Rectal smooth muscle tissue (tissue), 1 donor: ENCODE measurements at regions not wholly inside any gene's neighbourhood (a gene's known extent, or its start where the extent isn't known, plus 50 kb on each side); places are given as distances from the start of the nearest gene placed in this dataset.

Source experiments
- H3K27ac ChIP-seq: one replicate; pipeline ENCODE4 v1.7.0; 2013; ENCODE audit warnings: low read depth, low read length, inconsistent platforms
- H3K27me3 ChIP-seq: one replicate; pipeline ENCODE4 v1.7.0; 2013; ENCODE audit warnings: low read length; ENCODE audit not compliant: control insufficient read depth, insufficient read depth
- H3K36me3 ChIP-seq: one replicate; pipeline ENCODE4 v1.7.0; 2013; ENCODE audit warnings: low read length; ENCODE audit not compliant: control insufficient read depth, insufficient read depth
- H3K4me1 ChIP-seq: one replicate; pipeline ENCODE4 v1.7.0; 2013; ENCODE audit warnings: low read length; ENCODE audit not compliant: control insufficient read depth, insufficient read depth
- H3K4me3 ChIP-seq: one replicate; pipeline ENCODE4 v1.7.0; 2013; ENCODE audit warnings: low read length
- H3K9ac ChIP-seq: one replicate; pipeline ENCODE4 v1.7.0; 2013; ENCODE audit warnings: low read length

DNA sequence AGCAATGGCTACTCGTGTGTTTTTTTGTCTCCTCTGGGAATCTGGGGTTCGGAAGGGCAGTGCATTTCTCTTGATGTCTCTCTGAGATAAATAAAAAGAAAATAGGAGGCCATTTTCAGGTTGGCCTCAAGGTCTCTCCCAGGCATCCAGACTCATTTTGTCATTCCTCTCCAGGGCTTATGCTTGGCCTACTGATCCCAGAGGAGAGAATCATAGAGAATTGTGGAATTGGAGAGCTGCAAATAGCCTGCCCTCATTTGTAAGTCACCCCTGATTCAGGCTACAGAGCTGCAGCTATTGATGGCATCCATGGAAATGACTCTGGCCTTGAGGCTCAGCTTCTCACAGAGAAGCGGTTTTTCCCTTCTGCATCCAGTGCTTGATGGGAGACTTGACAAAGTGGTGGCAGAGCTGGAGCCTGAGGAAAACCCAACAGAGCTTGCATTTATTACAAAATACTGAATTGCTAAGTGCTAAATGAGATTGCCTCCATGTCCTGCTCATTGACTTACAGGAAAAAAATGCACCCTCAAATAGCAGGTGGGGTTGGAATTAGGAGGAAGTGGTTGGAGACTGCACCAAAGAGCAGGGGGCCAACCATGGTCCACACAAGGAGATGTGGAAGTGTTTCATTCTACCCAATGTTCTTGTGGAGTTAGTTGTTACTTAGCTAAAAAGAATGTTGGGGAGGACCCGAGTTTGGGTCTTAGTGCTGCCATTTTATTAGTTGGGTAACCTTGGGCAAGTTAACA, 140.4 kb downstream of the S1PR1 start:
- no peak overlapping the region for H3K9ac ChIP-seq
- no peaks in the 10 kb centered on the region for H3K4me1 ChIP-seq
- H3K36me3 ChIP-seq = no peaks in the 10 kb centered on the region
- H3K4me3 ChIP-seq = no peak overlapping the region
- H3K27ac ChIP-seq = no peak overlapping the region
- H3K27me3 ChIP-seq = no peaks in the 10 kb centered on the region

DNA sequence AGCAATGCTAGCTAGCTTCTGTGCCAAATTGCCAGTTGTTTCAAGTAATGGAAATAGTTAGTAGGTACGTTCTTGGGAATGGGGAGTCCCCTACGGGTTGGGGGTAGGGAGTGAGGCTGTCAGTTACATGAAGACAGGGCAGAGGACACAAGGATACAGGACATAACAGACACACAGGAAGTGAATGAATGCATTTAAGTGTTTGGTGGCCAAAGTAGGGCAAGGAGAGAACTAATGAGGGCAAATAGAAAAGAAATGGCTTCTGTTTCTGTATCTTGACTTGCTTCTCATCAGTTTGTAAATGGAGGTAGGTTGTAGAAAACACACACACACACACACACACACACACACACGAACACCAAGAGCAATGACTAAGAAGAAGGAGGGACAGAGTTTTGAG, 142.2 kb downstream of the S1PR1 start:
- Histone ChIP-seq H3K36me3 (no peaks in the 10 kb centered on the region), H3K4me1 (no peaks in the 10 kb centered on the region), H3K27me3 (no peaks in the 10 kb centered on the region), H3K27ac (no peak overlapping the region), H3K9ac (no peak overlapping the region), H3K4me3 (no peak overlapping the region)

DNA sequence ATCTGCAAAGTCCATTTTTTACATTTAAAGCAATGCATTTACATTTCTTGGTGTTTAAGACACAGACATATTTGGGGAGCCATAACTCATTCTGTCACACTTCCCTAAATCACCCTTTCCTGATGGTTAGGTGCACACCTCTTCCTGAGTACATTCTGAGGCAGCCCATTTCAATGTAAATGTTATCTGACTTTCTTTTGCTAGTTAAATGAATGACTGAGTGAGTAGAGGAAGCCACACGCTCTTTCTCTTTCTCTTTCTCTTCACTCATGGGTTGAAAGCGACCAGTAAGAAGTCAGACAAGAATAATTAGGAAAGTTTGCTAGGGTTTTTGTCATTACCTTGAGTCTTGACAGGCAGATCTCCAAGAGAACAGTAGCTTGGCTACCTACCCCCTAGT, 143.1 kb downstream of the S1PR1 start:
- Histone ChIP-seq H3K36me3 (no peaks in the 10 kb centered on the region), H3K4me1 (no peaks in the 10 kb centered on the region), H3K4me3 (no peak overlapping the region), H3K27me3 (no peaks in the 10 kb centered on the region), H3K9ac (no peak overlapping the region), H3K27ac (no peak overlapping the region)

DNA sequence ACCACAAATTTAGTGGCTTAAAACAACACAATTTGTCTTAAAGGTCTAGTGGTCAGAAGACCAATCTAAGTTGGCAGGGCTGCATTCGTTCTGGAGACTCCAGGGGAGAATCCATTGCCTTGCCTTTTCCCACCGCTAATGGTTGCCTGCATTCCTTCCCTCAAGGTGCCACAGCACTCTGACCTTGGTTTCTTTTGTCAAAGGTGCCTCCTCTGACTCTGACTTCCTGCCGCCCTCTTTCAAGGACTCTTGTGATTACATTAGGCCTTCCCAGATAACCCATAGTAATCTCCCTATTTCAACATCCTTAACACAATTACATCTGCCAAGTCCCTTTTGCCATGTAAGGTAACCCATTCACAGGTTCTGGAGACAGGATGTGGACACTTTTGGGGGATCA, 145.3 kb downstream of the S1PR1 start:
- Histone ChIP-seq H3K27ac (no peak overlapping the region), H3K27me3 (no peaks in the 10 kb centered on the region), H3K36me3 (no peaks in the 10 kb centered on the region), H3K4me3 (no peak overlapping the region), H3K9ac (no peak overlapping the region), H3K4me1 (no peaks in the 10 kb centered on the region)

DNA sequence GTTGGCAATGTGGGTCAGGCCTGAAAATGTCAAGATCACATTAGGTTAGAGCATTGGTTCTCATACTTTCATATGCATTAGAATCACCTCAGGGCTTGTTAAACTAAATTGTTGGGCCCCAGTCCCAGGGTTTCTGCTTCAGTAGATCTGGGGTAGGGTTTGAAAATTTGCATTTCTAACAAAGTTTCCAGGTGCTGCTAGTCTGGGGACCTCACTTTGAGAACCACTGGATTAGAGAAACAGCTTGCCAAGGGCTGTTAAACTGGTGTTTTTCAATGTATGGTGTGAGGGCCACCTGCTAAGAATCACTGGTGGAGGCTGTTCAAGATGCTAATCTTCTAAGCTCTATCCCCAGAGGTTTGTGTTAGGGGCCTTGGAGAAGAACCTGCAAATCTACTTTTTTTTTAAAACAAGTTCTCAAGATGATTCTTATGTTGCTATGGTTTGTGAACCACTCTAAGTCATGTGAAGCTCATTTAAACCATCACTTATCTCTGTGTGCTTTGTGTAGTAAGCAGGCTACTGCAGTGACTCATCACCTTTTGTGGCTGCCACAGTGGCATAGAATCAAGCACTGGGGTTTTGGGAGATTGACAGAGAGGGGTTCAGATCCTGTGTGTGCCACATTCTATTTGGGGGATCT, 152.2 kb downstream of the S1PR1 start:
- Histone ChIP-seq H3K27ac (no peak overlapping the region), H3K4me3 (no peak overlapping the region), H3K36me3 (no peaks in the 10 kb centered on the region), H3K27me3 (no peaks in the 10 kb centered on the region), H3K4me1 (no peaks in the 10 kb centered on the region), H3K9ac (no peak overlapping the region)

DNA sequence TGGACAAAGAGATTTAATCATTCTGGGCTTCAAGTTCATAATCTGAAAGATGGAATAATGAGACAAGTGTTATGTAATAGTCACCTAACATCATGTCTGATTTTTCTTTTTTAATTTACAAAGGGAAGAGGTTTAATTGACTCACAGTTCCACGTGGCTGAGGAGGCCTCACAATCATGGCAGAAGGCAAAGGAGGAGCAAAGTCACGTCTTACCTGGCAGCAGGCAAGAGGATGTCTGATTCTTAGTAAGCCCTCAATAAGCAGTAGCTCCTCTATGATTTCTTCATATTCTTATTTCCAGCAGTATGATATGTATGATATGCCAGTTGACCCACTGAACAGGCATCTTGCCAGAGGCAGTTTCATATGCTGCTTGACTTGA, 152.7 kb downstream of the S1PR1 start:
- Histone ChIP-seq H3K27ac (no peak overlapping the region), H3K4me3 (no peak overlapping the region), H3K4me1 (no peaks in the 10 kb centered on the region), H3K9ac (no peak overlapping the region), H3K27me3 (no peaks in the 10 kb centered on the region), H3K36me3 (no peaks in the 10 kb centered on the region)

DNA sequence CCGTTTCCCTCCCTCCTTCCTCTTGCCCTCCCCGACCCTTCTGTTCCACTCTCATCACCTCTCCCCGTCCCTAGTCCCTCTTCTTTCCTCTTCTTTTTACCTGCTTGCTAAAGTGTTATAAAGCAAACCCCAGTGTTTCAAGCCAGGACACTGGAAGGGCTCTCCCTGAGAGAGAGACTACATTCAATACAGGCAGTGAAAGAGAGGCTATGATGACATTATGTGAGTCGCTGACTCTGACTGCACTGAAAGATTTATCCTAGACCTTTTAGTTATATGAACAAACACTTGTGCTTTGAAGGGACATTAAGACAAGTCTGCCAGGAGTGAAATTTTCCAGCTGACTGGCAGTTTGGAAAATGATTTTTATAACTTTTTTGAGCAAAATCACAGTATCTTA, 155.7 kb downstream of the S1PR1 start:
- H3K9ac ChIP-seq = no peak overlapping the region
- H3K4me3 ChIP-seq = no peak overlapping the region
- H3K36me3 ChIP-seq = no peaks in the 10 kb centered on the region
- H3K27ac ChIP-seq = no peak overlapping the region
- no peaks in the 10 kb centered on the region for H3K4me1 ChIP-seq
- H3K27me3 ChIP-seq = no peaks in the 10 kb centered on the region

DNA sequence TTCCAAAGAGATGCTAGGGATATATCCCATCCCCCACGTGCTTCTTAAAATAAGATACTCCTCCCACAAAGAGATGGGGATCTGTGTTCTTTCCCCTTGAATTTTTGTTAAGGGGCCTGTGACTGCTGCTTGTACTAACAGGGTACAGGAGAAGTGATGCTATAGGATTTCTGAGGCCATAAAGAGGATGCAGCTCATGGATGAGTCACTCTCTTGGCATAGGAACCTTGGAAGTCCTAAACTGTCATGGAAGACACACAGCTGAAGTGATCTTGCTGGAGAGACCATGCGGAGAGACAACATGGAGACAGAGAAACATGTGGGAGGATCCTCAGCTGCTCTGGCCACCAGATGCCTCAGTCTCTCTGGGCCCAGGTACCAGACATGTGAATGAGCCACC, 157.2 kb downstream of the S1PR1 start:
- H3K36me3 ChIP-seq = no peaks in the 10 kb centered on the region

DNA sequence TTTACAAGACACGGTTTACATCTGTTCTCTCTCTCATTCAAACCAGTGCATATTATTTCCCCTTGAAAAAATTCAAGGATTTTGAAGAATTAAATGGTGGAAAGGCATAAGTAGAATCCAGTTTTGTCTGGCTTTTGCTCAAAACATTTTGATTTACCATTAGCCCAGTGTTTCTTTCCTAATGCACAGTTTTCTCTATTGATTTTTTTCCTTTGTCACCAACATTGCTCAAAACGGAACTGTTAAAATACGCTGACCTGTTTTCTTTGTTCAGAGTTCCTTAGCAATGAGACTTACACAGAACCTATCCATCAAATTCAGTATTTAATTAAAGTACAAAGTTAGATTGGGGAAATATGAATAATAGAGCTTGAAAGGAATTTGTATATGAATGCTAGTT, 162.4 kb downstream of the S1PR1 start:
- Histone ChIP-seq H3K4me1 (no peaks in the 10 kb centered on the region), H3K4me3 (no peak overlapping the region)

More for the DNA sequence above, 157.2 kb downstream of the S1PR1 start:
- no peaks in the 10 kb centered on the region for H3K4me1 ChIP-seq
- no peak overlapping the region for H3K27ac ChIP-seq
- no peak overlapping the region for H3K4me3 ChIP-seq
- no peaks in the 10 kb centered on the region for H3K27me3 ChIP-seq
- no peak overlapping the region for H3K9ac ChIP-seq

DNA sequence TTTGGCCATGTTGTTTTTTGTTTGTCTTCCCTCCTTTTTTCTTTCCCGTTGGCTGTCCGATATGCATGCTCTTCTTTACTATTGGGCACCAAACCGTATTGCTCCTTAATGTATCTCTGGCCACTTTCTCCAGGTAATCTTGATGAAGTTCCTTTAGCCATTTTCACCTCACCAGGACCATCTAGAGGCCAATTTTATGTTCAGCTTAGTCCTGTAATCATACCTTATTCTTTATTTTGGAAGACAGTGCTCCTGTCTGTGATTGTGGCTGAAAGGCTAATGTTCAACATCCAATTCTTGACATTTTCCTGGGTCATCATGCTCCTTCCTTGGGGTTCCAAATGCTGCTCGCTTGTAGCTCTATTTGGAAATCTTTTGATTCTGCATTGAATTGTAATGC, 169.5 kb downstream of the S1PR1 start:
- Histone ChIP-seq H3K9ac (no peak overlapping the region), H3K27ac (no peak overlapping the region), H3K27me3 (no peaks in the 10 kb centered on the region), H3K36me3 (no peaks in the 10 kb centered on the region), H3K4me3 (no peak overlapping the region), H3K4me1 (no peaks in the 10 kb centered on the region)

More for the DNA sequence above, 162.4 kb downstream of the S1PR1 start:
- Histone ChIP-seq H3K27ac (no peak overlapping the region), H3K9ac (no peak overlapping the region), H3K27me3 (no peaks in the 10 kb centered on the region), H3K36me3 (no peaks in the 10 kb centered on the region)

DNA sequence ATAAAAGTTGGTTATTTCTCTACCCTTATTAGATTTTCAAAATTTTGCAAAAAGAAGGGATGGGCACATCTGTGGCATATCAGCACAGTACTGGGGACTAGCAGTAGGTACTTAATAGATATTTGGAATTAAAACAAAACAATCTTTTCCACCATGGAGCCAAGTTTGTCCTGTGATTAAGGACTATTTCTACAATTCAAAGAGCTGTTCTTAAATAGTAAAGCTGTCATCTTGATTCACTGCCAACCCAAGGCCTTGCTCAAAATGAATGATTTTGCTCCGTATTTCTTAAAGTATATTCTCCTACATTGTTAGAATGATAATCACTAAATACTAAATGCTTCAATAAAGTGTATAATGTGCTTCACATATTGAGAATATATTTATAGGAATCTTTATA, 169.9 kb downstream of the S1PR1 start:
- H3K36me3 ChIP-seq = no peaks in the 10 kb centered on the region
- no peak overlapping the region for H3K27ac ChIP-seq
- no peak overlapping the region for H3K4me3 ChIP-seq
- no peaks in the 10 kb centered on the region for H3K27me3 ChIP-seq
- no peaks in the 10 kb centered on the region for H3K4me1 ChIP-seq
- no peak overlapping the region for H3K9ac ChIP-seq

DNA sequence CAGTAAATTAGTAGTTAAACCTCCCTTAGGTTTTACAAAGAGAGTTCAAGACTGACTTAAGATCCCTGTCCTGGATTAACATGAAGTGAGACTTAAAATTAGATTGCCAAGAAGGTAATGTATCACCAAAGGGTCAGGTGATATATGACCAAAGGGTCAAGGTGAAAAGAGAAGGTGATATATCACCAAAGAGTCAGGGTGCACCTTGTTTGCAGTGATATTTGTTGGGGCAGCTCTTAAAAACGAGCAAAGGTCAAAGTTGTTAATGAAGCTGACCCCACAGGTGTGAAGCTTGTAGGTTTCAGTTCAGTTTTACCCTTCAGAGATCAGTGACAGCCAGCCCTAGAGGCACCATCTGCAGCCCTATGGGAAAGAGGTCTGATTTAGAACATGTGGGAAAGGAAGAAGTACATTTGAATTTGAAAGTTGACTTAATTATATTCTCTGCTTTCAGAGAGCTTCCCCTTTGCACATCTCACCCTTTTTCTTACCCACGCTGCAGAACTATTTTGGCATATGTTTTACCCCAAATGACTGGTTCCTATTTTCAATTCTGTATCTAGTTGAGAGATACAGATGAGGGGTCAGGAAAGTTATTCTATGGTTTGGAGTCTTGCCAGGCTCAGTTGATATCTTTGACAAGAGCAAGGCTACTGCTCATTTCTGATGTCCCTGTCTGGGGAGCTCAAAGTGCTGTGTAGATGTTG, 170.8 kb downstream of the S1PR1 start:
- H3K27me3 ChIP-seq = no peaks in the 10 kb centered on the region
- H3K9ac ChIP-seq = no peak overlapping the region
- H3K4me3 ChIP-seq = no peak overlapping the region
- H3K36me3 ChIP-seq = no peaks in the 10 kb centered on the region
- H3K4me1 ChIP-seq = no peaks in the 10 kb centered on the region
- H3K27ac ChIP-seq = no peak overlapping the region
